ENCODE measurements at regions not wholly inside any gene's neighbourhood (a gene's known extent, or its start where the extent isn't known, plus 50 kb on each side); places are given as distances from the start of the nearest gene placed in this dataset.

GRCh38 chr15:29590701-29591100, 231.6 kb downstream of the TJP1 start:
- H2BK15ac ChIP-seq (ENCODE audit: low read depth, low read length), result no peak overlapping the region
- ATAC-seq (ENCODE audit: low read depth) (no peak), DNase-seq (no peak)
- no peak overlapping the region for H3K4me3 ChIP-seq (ENCODE audit: insufficient read depth, low read depth, low read length)
- H2BK20ac ChIP-seq (ENCODE audit: low read depth, low read length), result no peak overlapping the region
- H4K91ac ChIP-seq (ENCODE audit: insufficient read depth, low read depth, low read length), result no peak overlapping the region
- no peaks in the 10 kb centered on the region for H3K9me1 ChIP-seq (ENCODE audit: insufficient read depth, low read length)
- intact Hi-C loops (cut with micrococcal nuclease), result no loop called here
- no peaks in the 10 kb centered on the region for H4K20me1 ChIP-seq (ENCODE audit: insufficient read depth, low read length)
- H2BK120ac ChIP-seq (ENCODE audit: low read depth, low read length), result no peak overlapping the region
- H3K4me1 ChIP-seq (ENCODE audit: control insufficient read depth, insufficient read depth, low read length), result no peaks in the 10 kb centered on the region
- no peak overlapping the region for H2BK5ac ChIP-seq (ENCODE audit: low read depth, low read length, poor library complexity, severe bottlenecking)
- H3K27me3 ChIP-seq (ENCODE audit: control insufficient read depth, insufficient read depth, low read length), result peaks cover 20% of the 10 kb centered on the region
- no peak overlapping the region for H2AK9ac ChIP-seq (replicated peaks; ENCODE audit: low read depth, low read length, poor library complexity)
- ChIA-PET POLR2A (ENCODE audit: unreplicated experiment) (no interaction called here), CTCF (no interaction called here)
- H3K18ac ChIP-seq (ENCODE audit: low read depth, low read length), result no peak overlapping the region
- dilution Hi-C loops (cut with HindIII; ENCODE audit: low sequenced_read_pairs, unreplicated experiment), result no loop called here
- H4K5ac ChIP-seq (ENCODE audit: low read depth, low read length), result no peak overlapping the region
- H2AK5ac ChIP-seq (ENCODE audit: low read depth, low read length), result no peak overlapping the region
- no TSS peak for BruUV-seq (replicated peaks)
- no peaks in the 10 kb centered on the region for H3K9me3 ChIP-seq (ENCODE audit: control insufficient read depth, insufficient read depth, low read length)
- H3K4ac ChIP-seq (ENCODE audit: low read depth, low read length), result no peak overlapping the region
- H2AFZ ChIP-seq (replicated peaks; ENCODE audit: low read length, poor library complexity), result no peak overlapping the region
- H4K8ac ChIP-seq (ENCODE audit: low read depth in 2 of 2, low read length in 2 of 2), result no peak overlapping the region
- no peak for TF ChIP-seq RFX5 (IDR thresholded peaks at IDR 0.05; ENCODE audit: low read depth, low read length)
- TF ChIP-seq MAFK (IDR thresholded peaks at IDR 0.05; ENCODE audit: low read depth, low read length), result no peak
- TF ChIP-seq BHLHE40 (IDR thresholded peaks at IDR 0.05; ENCODE audit: low read depth, low read length), result no peak
- no peak for TF ChIP-seq CEBPB (IDR thresholded peaks at IDR 0.05; ENCODE audit: low read depth, low read length)
- no peak for TF ChIP-seq POLR2A (IDR thresholded peaks at IDR 0.05; ENCODE audit: low read depth, low read length)
- no peak for TF ChIP-seq RCOR1 (IDR thresholded peaks at IDR 0.05; ENCODE audit: insufficient replicate concordance, low read length)
- no peak for TF ChIP-seq MXI1 (IDR thresholded peaks at IDR 0.05; ENCODE audit: borderline replicate concordance, low read depth, low read length)
- TF ChIP-seq USF2 (IDR thresholded peaks at IDR 0.05; ENCODE audit: low read depth, low read length), result no peak
- TF ChIP-seq RAD21 (IDR thresholded peaks at IDR 0.05; ENCODE audit: low read length), result no peak
- TF ChIP-seq NFE2L2 (IDR thresholded peaks at IDR 0.05; ENCODE audit: low read depth, low read length), result no peak
- TF ChIP-seq CHD1 (IDR thresholded peaks at IDR 0.05; ENCODE audit: low read depth, low read length), result no peak
- TF ChIP-seq FOS (IDR thresholded peaks at IDR 0.05; ENCODE audit: low read depth, low read length), result no peak
- H3K4me2 ChIP-seq (ENCODE audit: low read depth, low read length), result no peak overlapping the region
- in situ Hi-C loops (cut with MboI; ENCODE audit: low sequenced_read_pairs), result no loop called here
- H3K56ac ChIP-seq (ENCODE audit: extremely low read depth, insufficient read depth, low read length), result no peak overlapping the region
- H3K23ac ChIP-seq (ENCODE audit: low read depth, low read length), result no peak overlapping the region
- H3K27ac ChIP-seq (ENCODE audit: insufficient read depth, low read length), result no peak overlapping the region
- H3K79me1 ChIP-seq (ENCODE audit: low read depth in 1 of 2, low read length in 2 of 2), result no peaks in the 10 kb centered on the region
- no peaks in the 10 kb centered on the region for H3K36me3 ChIP-seq (ENCODE audit: control insufficient read depth, insufficient read depth, low read length)
- no peak overlapping the region for H3K14ac ChIP-seq (replicated peaks; ENCODE audit: low read depth, low read length)
- H3K9ac ChIP-seq (ENCODE audit: low read depth, low read length), result no peak overlapping the region
